ENCODE measurements at regions not wholly inside any gene's neighbourhood (a gene's known extent, or its start where the extent isn't known, plus 50 kb on each side); places are given as distances from the start of the nearest gene placed in this dataset.

DNA sequence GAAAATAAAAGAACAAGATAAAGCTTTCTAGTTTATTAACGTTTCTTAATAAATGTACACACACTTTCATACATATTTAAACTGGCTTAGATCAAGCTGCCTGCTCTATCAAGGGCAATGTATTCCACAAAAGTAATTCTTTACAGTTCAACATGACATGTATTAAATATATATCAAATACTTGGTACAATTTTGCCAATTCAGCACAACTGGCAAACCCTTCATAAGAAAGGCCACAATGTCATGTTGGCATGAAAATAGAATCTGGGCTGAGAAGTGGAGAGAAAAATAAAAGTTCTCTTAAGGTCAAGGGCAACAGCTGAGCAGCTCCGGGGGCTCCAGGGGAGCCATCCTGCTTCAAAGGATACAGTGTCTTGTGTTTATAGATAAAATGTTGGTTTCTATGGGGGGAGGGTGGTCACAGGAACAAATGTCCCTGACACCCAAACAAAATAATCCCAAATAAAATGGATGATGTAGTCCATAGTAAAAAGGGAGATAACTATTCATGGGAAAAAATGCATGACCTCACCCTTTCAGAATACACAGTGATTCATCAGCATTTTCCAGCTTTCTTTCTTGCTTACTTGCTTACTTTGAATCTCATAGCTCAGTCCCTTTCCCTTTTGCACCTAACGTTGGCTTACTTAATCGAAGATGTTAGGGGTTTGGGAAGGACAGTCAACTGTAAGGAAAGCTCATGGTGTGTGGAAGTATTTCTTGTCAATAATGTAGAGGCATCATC, 494.9 kb downstream of the NYAP2 start (continued):
- no peak for TF ChIP-seq ZBTB7B (CRISPR knock-in tag; IDR thresholded peaks at IDR 0.05)
- TF ChIP-seq BCL6 (CRISPR knock-in tag; IDR thresholded peaks at IDR 0.05) = peak; percentile 31; the same call in 1 of the 2 replicates
- TF ChIP-seq, protein P1, sequence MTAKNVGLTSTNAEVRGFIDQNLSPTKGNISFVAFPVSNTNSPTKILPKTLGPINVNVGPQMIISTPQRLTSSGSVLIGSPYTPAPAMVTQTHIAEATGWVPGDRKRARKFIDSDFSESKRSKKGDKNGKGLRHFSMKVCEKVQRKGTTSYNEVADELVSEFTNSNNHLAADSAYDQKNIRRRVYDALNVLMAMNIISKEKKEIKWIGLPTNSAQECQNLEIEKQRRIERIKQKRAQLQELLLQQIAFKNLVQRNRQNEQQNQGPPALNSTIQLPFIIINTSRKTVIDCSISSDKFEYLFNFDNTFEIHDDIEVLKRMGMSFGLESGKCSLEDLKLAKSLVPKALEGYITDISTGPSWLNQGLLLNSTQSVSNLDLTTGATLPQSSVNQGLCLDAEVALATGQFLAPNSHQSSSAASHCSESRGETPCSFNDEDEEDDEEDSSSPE (CRISPR knock-in tag; IDR thresholded peaks at IDR 0.05) = no peak
- TF ChIP-seq, protein P2, sequence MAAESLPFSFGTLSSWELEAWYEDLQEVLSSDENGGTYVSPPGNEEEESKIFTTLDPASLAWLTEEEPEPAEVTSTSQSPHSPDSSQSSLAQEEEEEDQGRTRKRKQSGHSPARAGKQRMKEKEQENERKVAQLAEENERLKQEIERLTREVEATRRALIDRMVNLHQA (CRISPR knock-in tag; IDR thresholded peaks at IDR 0.05) = no peak
- TF ChIP-seq, protein P3, sequence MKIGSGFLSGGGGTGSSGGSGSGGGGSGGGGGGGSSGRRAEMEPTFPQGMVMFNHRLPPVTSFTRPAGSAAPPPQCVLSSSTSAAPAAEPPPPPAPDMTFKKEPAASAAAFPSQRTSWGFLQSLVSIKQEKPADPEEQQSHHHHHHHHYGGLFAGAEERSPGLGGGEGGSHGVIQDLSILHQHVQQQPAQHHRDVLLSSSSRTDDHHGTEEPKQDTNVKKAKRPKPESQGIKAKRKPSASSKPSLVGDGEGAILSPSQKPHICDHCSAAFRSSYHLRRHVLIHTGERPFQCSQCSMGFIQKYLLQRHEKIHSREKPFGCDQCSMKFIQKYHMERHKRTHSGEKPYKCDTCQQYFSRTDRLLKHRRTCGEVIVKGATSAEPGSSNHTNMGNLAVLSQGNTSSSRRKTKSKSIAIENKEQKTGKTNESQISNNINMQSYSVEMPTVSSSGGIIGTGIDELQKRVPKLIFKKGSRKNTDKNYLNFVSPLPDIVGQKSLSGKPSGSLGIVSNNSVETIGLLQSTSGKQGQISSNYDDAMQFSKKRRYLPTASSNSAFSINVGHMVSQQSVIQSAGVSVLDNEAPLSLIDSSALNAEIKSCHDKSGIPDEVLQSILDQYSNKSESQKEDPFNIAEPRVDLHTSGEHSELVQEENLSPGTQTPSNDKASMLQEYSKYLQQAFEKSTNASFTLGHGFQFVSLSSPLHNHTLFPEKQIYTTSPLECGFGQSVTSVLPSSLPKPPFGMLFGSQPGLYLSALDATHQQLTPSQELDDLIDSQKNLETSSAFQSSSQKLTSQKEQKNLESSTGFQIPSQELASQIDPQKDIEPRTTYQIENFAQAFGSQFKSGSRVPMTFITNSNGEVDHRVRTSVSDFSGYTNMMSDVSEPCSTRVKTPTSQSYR (CRISPR knock-in tag; IDR thresholded peaks at IDR 0.05; ENCODE audit: borderline replicate concordance) = 0 out of 2 replicates have a peak, but pooled peaks have one; percentile 16
- TF ChIP-seq, protein P4, sequence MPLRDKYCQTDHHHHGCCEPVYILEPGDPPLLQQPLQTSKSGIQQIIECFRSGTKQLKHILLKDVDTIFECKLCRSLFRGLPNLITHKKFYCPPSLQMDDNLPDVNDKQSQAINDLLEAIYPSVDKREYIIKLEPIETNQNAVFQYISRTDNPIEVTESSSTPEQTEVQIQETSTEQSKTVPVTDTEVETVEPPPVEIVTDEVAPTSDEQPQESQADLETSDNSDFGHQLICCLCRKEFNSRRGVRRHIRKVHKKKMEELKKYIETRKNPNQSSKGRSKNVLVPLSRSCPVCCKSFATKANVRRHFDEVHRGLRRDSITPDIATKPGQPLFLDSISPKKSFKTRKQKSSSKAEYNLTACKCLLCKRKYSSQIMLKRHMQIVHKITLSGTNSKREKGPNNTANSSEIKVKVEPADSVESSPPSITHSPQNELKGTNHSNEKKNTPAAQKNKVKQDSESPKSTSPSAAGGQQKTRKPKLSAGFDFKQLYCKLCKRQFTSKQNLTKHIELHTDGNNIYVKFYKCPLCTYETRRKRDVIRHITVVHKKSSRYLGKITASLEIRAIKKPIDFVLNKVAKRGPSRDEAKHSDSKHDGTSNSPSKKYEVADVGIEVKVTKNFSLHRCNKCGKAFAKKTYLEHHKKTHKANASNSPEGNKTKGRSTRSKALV (CRISPR knock-in tag; IDR thresholded peaks at IDR 0.05) = 0 out of 2 replicates have a peak, but pooled peaks have one; percentile 12
- no peak for TF ChIP-seq SNAI1 (CRISPR knock-in tag; IDR thresholded peaks at IDR 0.05; ENCODE audit: borderline replicate concordance)
- no peak for TF ChIP-seq ZNF235 (CRISPR knock-in tag; IDR thresholded peaks at IDR 0.05; ENCODE audit: borderline replicate concordance)
- TF ChIP-seq RBM39 (IDR thresholded peaks at IDR 0.05; ENCODE audit: low read depth, low read length, poor library complexity, severe bottlenecking) = no peak
- no peak for TF ChIP-seq SRSF4 (IDR thresholded peaks at IDR 0.05; ENCODE audit: low read depth, low read length, poor library complexity, severe bottlenecking)
- TF ChIP-seq MAFK (conservative IDR thresholded peaks at IDR 0.05 in 1 of 2, IDR thresholded peaks at IDR 0.05 in 1 of 2; ENCODE audit: low read length in 2 of 2) = peak; percentile 96 to 97
- TF ChIP-seq MED8 (CRISPR knock-in tag; IDR thresholded peaks at IDR 0.05; ENCODE audit: insufficient replicate concordance) = no peak
- TF ChIP-seq PATZ1 (CRISPR knock-in tag; IDR thresholded peaks at IDR 0.05) = 0 out of 2 replicates have a peak, but pooled peaks have one; percentile 20
- TF ChIP-seq PBX3 (CRISPR knock-in tag; IDR thresholded peaks at IDR 0.05; ENCODE audit: borderline replicate concordance) = no peak
- TF ChIP-seq MAZ (IDR thresholded peaks at IDR 0.05; ENCODE audit: borderline replicate concordance, low read depth, low read length) = no peak
- TF ChIP-seq MAZ (CRISPR knock-in tag; IDR thresholded peaks at IDR 0.05; ENCODE audit: low read depth) = no peak
- TF ChIP-seq, protein P5, sequence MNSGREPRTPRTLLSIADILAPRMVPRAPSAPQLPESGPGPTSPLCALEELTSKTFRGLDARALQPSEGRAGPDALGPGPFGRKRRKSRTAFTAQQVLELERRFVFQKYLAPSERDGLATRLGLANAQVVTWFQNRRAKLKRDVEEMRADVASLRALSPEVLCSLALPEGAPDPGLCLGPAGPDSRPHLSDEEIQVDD (CRISPR knock-in tag; IDR thresholded peaks at IDR 0.05; ENCODE audit: borderline replicate concordance) = no peak
